Thoracic aorta (tissue), 2 donors: ENCODE measurements at regions not wholly inside any gene's neighbourhood (a gene's known extent, or its start where the extent isn't known, plus 50 kb on each side); places are given as distances from the start of the nearest gene placed in this dataset.

Source experiments
- ATAC-seq: fragments of 150-250 bp; one replicate; pipeline ENCODE4 v1.8.0; 2017; ENCODE audit warnings: low read depth; ENCODE audit not compliant: insufficient number of reproducible peaks, low FRiP score
- DNase-seq: peaks from one replicate; pipeline ENCODE4 v3.0.0-alpha.2; 2020; ENCODE audit warnings: low spot score
- H3K27ac ChIP-seq, 2 donors: fragments of 200-600 bp; sonication (generic); 1 replicate in 1 of 2; 2 replicates in 1 of 2; pipeline ENCODE4 v1.5.1; 2016; ENCODE audit warnings: mild to moderate bottlenecking in 2 of 2, moderate library complexity in 2 of 2
- H3K27me3 ChIP-seq: fragments of 200-600 bp; sonication (generic); replicated peaks from 2 replicates; pipeline ENCODE4 v1.6.0; 2016; ENCODE audit warnings: mild to moderate bottlenecking; ENCODE audit not compliant: insufficient read depth
- H3K36me3 ChIP-seq: fragments of 200-600 bp; sonication (generic); one replicate; pipeline ENCODE4 v1.5.1; 2016
- H3K4me1 ChIP-seq, 2 donors: fragments of 200-600 bp; sonication (generic); 1 replicate in 1 of 2; 2 replicates in 1 of 2; pipeline versions ENCODE4 v1.5.1 to v1.6.0; 2016; ENCODE audit warnings: low read depth in 2 of 2, mild to moderate bottlenecking in 1 of 2; ENCODE audit not compliant: control insufficient read depth in 1 of 2
- H3K4me3 ChIP-seq: fragments of 200-600 bp; sonication (generic); 2 replicates; pipeline ENCODE4 v1.5.1; 2016; ENCODE audit warnings: mild to moderate bottlenecking
- H3K9me3 ChIP-seq: fragments of 200-600 bp; sonication (generic); 2 replicates; pipeline ENCODE4 v1.5.1; 2016
- CTCF ChIP-seq: fragments of 200-600 bp; sonication (generic); IDR thresholded peaks from one replicate; pipeline ENCODE4 v1.5.1; 2019; ENCODE audit warnings: antibody characterized with exemption

GRCh38 chr14:87343652-87344051 lies 649.3 kb downstream of the GALC start:
- Histone ChIP-seq H3K9me3 (no peaks in the 10 kb centered on the region), H3K4me1 (no peaks in the 10 kb centered on the region), H3K36me3 (no peaks in the 10 kb centered on the region), H3K27me3 (no peaks in the 10 kb centered on the region), H3K4me3 (no peak overlapping the region), H3K27ac (no peak overlapping the region)
- ATAC-seq (no peak), DNase-seq (no peak)
- no peak for TF ChIP-seq CTCF

GRCh38 chr14:87334997-87335685 lies 657.8 kb downstream of the GALC start:
- ATAC-seq (no peak), DNase-seq (no peak)
- no peak overlapping the region for H3K4me3 ChIP-seq

GRCh38 chr14:87331991-87332390 lies 661.0 kb downstream of the GALC start:
- no peak for DNase-seq
- no peak for TF ChIP-seq CTCF
- no peaks in the 10 kb centered on the region for H3K36me3 ChIP-seq
- H3K27ac ChIP-seq = no peak overlapping the region
- no peak for ATAC-seq
- H3K4me3 ChIP-seq = no peak overlapping the region
- no peaks in the 10 kb centered on the region for H3K27me3 ChIP-seq
- H3K4me1 ChIP-seq = no peaks in the 10 kb centered on the region
- no peaks in the 10 kb centered on the region for H3K9me3 ChIP-seq

More at GRCh38 chr14:87334997-87335685, 657.8 kb downstream of the GALC start:
- no peaks in the 10 kb centered on the region for H3K4me1 ChIP-seq
- no peaks in the 10 kb centered on the region for H3K9me3 ChIP-seq
- H3K27me3 ChIP-seq = no peaks in the 10 kb centered on the region
- H3K36me3 ChIP-seq = no peaks in the 10 kb centered on the region
- no peak overlapping the region for H3K27ac ChIP-seq
- TF ChIP-seq CTCF = no peak

- H3K4me1 ChIP-seq = no peaks in the 10 kb centered on the region
- H3K36me3 ChIP-seq = no peaks in the 10 kb centered on the region
- DNase-seq = no peak
- no peaks in the 10 kb centered on the region for H3K27me3 ChIP-seq
- ATAC-seq = no peak
- no peak overlapping the region for H3K27ac ChIP-seq
- H3K4me3 ChIP-seq = no peak overlapping the region
- no peak for TF ChIP-seq CTCF
- H3K9me3 ChIP-seq = no peaks in the 10 kb centered on the region
Observed at GRCh38 chr14:87325741-87326140, 667.2 kb downstream of the GALC start.

- no peaks in the 10 kb centered on the region for H3K4me1 ChIP-seq
- TF ChIP-seq CTCF = no peak
- DNase-seq (no peak), ATAC-seq (no peak)
- H3K4me3 ChIP-seq = no peak overlapping the region
- H3K36me3 ChIP-seq = no peaks in the 10 kb centered on the region
- H3K27me3 ChIP-seq = no peaks in the 10 kb centered on the region
- H3K27ac ChIP-seq = no peak overlapping the region
- H3K9me3 ChIP-seq = no peaks in the 10 kb centered on the region
Observed at GRCh38 chr14:87323191-87323590, 669.8 kb downstream of the GALC start.
